HG02678 (cell line): ENCODE measurements at regions not wholly inside any gene's neighbourhood (a gene's known extent, or its start where the extent isn't known, plus 50 kb on each side); places are given as distances from the start of the nearest gene placed in this dataset.

ENCODE experiments used
- ATAC-seq: cut with Tn5 transposase; IDR thresholded peaks from one replicate; pipeline ENCODE4 v1.9.1; 2021; ENCODE audit warnings: mild to moderate bottlenecking, moderate library complexity; ENCODE audit not compliant: unreplicated experiment

- ATAC-seq, result no peak
Observed at GRCh38 chr2:4134551-4135550, 431.5 kb downstream of the DCDC2C start.

GRCh38 chr2:4135765-4136164 lies 432.4 kb downstream of the DCDC2C start:
- ATAC-seq, result no peak

DNA sequence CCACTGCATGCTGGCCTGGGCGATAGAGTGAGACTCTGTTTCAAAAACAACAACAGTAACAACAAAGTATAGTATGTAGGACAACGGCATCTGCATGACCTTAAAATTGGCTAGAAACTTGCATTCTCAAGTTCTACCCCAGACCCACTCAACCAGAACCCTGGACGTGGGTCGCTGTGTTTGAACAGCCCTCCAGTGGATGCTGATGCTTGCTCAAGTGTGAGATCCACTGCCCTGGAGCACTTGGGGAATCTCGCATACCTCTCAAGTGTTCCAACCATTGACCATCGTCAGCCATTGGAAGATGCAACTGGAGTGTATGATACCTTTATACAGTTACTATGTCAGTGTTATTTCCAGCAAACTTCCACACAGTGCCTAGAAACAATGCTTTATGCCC lies 435.9 kb downstream of the DCDC2C start:
- no peak for ATAC-seq

- ATAC-seq, result no peak
Observed at GRCh38 chr2:4139731-4140130, 436.4 kb downstream of the DCDC2C start.

- ATAC-seq, result no peak
Observed at GRCh38 chr2:4140281-4140970, 437.1 kb downstream of the DCDC2C start.

DNA sequence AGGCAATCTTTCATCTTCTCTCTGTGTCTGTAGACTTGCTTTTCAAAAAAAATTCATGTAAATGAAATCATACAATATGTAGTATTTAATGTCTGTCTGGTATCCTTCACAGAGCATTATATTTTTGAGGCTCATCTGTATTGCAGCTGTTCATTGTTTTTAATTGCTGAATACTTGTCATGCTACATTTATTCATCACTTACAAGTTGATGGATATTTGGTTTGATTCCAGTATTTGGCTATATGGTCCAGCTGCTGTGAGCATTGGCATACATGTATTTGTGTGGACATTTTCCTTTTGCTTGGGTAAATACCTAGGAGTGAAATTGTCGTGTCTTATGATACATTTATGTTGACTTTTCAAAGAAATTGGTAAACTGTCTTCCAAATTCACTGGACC lies 441.4 kb downstream of the DCDC2C start:
- ATAC-seq, result no peak

GRCh38 chr2:4151521-4151920 lies 448.1 kb downstream of the DCDC2C start:
- ATAC-seq, result no peak

- no peak for ATAC-seq
Observed at GRCh38 chr2:4152051-4152450, 448.7 kb downstream of the DCDC2C start.

- no peak for ATAC-seq
Observed at GRCh38 chr2:4168834-4169233, 465.5 kb downstream of the DCDC2C start.

- ATAC-seq, result no peak
Observed at GRCh38 chr2:4174796-4175195, 471.4 kb downstream of the DCDC2C start.

GRCh38 chr2:4175343-4175742 lies 472.0 kb downstream of the DCDC2C start:
- no peak for ATAC-seq

GRCh38 chr2:4180631-4181030 lies 477.3 kb downstream of the DCDC2C start:
- no peak for ATAC-seq

GRCh38 chr2:4181062-4181461 lies 477.7 kb downstream of the DCDC2C start:
- no peak for ATAC-seq

DNA sequence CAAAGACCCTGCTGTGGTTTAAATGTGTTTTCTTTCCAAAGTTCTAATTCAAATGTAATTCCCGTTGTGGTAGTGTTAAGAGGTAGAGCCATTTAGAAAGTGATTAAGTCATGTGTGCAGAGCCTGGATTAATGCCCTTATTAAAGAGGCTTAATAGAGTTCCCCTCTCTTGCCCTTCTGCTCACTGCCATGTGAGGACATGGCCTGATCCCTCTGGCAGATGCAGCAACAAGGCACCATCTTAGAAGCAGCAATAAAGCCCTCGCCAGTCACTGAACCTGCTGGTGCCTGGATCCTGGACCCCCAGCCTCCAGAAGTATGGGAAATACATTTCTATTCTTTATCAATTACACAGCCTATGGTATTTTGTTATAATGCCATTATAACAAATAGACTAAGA lies 485.2 kb downstream of the DCDC2C start:
- ATAC-seq, result no peak

DNA sequence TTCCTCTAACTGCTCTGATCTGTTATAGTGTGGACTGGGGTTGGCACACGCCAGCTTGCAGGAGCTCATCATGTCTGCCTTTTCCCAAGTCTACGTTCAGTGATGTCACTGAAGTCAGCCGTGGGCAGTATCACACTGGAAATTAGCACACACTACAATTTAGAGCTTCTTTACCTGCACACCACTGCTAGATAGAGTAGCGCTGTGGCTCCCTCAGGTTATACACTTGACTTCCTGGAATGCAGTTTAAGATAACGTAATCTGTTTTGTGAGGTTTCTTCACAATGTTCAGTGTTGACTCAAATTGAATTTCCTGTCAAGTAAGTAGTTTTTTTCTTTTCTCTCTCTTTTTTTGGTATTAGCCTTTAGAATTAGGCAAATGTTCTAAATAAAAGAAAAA lies 487.2 kb downstream of the DCDC2C start:
- no peak for ATAC-seq

GRCh38 chr2:4192119-4192518 lies 488.7 kb downstream of the DCDC2C start:
- ATAC-seq, result no peak

DNA sequence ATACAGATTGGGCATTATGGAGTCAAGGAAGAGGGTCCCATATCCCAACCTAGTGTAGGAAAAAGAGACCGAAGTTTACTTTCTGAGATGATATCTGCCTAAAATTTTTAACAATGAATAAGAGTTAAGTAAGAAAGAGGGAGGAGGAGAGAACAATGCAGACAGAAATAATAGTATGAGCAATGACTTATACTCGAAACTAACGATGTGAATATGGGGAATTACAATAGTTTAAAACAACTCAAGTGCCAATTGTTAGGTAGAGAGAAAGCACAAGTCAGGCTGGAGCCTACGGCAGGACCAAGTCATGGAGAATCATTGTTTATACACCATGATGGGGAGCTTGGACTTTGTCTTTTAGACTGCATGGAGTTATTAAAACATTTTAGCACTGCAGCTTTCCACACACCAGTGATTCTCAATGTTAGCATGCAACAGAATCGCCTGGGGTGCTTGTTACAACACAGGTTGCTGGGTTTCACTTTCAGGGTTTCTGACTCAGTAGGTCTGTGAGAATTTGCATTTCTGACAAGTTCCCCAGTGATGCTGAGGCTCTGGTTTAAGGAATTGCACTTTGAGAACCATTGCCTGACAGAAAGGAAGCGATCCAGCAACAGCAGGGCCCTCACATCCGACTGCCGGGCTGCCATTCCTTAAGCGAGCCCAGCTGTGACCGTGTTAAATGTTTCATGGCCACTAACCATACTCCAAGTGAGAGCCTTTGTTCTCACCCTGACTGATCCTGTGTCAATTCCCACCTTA lies 511.2 kb downstream of the DCDC2C start:
- no peak for ATAC-seq

DNA sequence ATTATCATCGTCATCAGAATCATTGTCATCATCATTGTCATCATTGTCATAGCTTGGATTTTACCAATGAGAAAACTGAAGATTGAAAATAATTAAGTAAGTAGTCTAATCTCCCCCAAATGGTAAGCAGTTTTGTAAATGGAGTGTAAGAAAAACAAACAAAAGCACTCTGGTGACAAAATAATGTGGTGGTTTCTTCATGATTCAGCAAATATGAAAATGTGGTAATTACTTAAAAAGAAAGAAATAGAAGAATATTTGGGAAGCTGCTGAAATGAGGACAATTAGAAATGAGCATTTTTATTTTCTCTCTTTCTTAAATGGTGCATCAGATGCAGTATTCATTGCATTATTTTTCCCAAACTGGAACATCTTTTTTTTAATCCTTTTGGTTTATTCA lies 514.4 kb downstream of the DCDC2C start:
- no peak for ATAC-seq

DNA sequence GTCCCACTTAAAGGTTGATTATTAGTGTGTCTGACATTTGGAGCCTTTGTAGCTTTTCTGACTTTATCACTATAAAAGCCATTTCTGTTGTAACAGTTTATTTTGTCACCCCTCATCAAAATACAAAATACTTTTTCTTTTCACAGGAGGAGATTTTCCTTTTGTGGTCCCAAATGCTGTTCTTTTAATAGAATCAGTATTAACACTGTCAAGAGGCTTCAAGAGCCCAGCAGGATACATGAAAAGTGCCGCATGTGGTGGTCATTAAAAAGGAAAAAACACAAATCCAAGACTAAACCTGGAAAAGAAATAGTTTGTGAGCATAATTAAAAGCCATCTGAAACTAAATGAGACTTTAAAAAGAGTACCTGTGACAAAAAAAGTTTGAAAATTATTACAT lies 515.7 kb downstream of the DCDC2C start:
- no peak for ATAC-seq

DNA sequence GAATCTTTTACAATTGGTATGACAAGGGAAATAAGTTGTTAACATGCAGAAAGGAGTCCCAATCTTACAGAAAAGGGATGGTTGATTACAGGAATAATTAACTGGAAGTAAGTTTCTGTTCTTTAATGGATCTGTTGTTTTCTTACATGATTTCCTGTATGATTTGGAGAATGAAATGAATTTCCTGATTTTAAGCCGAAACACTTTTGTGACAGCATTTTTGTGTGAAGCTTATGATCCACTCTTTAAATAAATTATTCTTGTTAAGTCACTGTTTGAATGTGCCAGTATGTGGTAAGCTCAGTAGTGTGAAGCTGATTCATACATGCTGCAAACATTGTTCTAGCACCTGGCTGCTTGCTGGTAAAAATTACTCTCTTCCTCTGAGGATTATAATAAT lies 516.2 kb downstream of the DCDC2C start:
- ATAC-seq, result no peak

GRCh38 chr2:4221434-4221833 lies 518.1 kb downstream of the DCDC2C start:
- ATAC-seq, result no peak
